Endothelial cell of umbilical vein (primary cell): ENCODE measurements at regions not wholly inside any gene's neighbourhood (a gene's known extent, or its start where the extent isn't known, plus 50 kb on each side); places are given as distances from the start of the nearest gene placed in this dataset.

Source experiments
- BruUV-seq: library from RNA; stranded (reverse); fragments of 400-500 nt; replicated peaks from 2 replicates; lab custom pipeline; 2021; lab: Mats Ljungman, UMichigan
- CTCF ChIA-PET: fragments of 300-600, 350-600 bp; sonication (Branson Sonifier 250); formaldehyde crosslinking; loops from one replicate; lab custom pipeline; 2021; ENCODE audit warnings: antibody characterized with exemption, inconsistent platforms; lab: Charles Lee
- POLR2A ChIA-PET: fragments of 300-600, 350-600 bp; sonication (Branson Sonifier 250); formaldehyde crosslinking; loops from one replicate; lab custom pipeline; 2021; ENCODE audit warnings: antibody characterized with exemption, inconsistent platforms; lab: Charles Lee
- DNase-seq: peaks from one replicate; pipeline ENCODE4 v3.0.0-alpha.2; 2011; ENCODE audit warnings: low read depth, low spot score
- FAIRE-seq: peaks from 2 replicates; lab custom pipeline; 2011; peaks lifted over from hg19 to GRCh38; lab: Jason Lieb, UNC
- H2AFZ ChIP-seq: 2 replicates; pipeline ENCODE4 v1.6.0; 2012; ENCODE audit warnings: low read depth, low read length, control low read depth, inconsistent platforms
- H3K27ac ChIP-seq: 2 replicates; pipeline ENCODE4 v1.5.1; 2011; ENCODE audit warnings: low read depth, mild to moderate bottlenecking, control low read depth, low read length, moderate library complexity; ENCODE audit not compliant: insufficient read depth
- H3K27me3 ChIP-seq, 2 experiments: 2 replicates each; pipeline versions ENCODE4 v1.6.0 to v1.6.1; 2011; ENCODE audit warnings: low read length in 2 of 2, mixed read lengths in 1 of 2; ENCODE audit not compliant: control insufficient read depth in 2 of 2, insufficient read depth in 2 of 2
- H3K36me3 ChIP-seq, 2 experiments: 2 replicates in 1 of 2; 3 replicates in 1 of 2; pipeline ENCODE4 v1.5.1; 2011; ENCODE audit warnings: low read length in 2 of 2, mild to moderate bottlenecking in 1 of 2, moderate library complexity in 1 of 2; ENCODE audit not compliant: control insufficient read depth in 2 of 2, insufficient read depth in 2 of 2; ENCODE audit errors: extremely low read depth in 1 of 2
- H3K4me1 ChIP-seq: 3 replicates; pipeline ENCODE4 v1.5.1; 2011; ENCODE audit warnings: mild to moderate bottlenecking, low read length; ENCODE audit not compliant: control insufficient read depth, insufficient read depth; ENCODE audit errors: extremely low read depth
- H3K4me2 ChIP-seq: 2 replicates; pipeline ENCODE4 v1.6.1; 2011; ENCODE audit warnings: low read length, control low read depth, mixed read lengths; ENCODE audit not compliant: insufficient read depth
- H3K4me3 ChIP-seq, 3 experiments: fragments of 200-600 bp in 1 of 3; sonication (generic), shearing (Covaris generic) in 1 of 3; replicated peaks in 1 of 3; 2 replicates each; pipeline ENCODE4 v1.5.1; 2011 to 2016; ENCODE audit warnings: control low read depth in 3 of 3, low read length in 3 of 3, mild to moderate bottlenecking in 2 of 3, inconsistent platforms in 1 of 3, low read depth in 1 of 3, moderate library complexity in 1 of 3; ENCODE audit not compliant: insufficient read depth in 1 of 3
- H3K79me2 ChIP-seq: 2 replicates; pipeline ENCODE4 v1.6.0; 2012; ENCODE audit warnings: low read length, inconsistent platforms; ENCODE audit not compliant: control insufficient read depth, insufficient read depth
- H3K9ac ChIP-seq: replicated peaks from 2 replicates; pipeline ENCODE3; 2011; ENCODE audit warnings: low read length, control low read depth; ENCODE audit not compliant: insufficient read depth; ENCODE audit errors: extremely low read depth
- H3K9me1 ChIP-seq: replicated peaks from 3 replicates; pipeline ENCODE4 v1.6.0; 2011; ENCODE audit warnings: mild to moderate bottlenecking, low read length; ENCODE audit not compliant: control insufficient read depth, insufficient read depth; ENCODE audit errors: extremely low read depth
- H3K9me3 ChIP-seq: replicated peaks from 2 replicates; pipeline ENCODE4 v1.5.1; 2012; ENCODE audit warnings: low read length, inconsistent platforms; ENCODE audit not compliant: control insufficient read depth, insufficient read depth
- H4K20me1 ChIP-seq: replicated peaks from 2 replicates; pipeline ENCODE3; 2011; ENCODE audit warnings: mild to moderate bottlenecking, low read length; ENCODE audit not compliant: control insufficient read depth, insufficient read depth; ENCODE audit errors: extremely low read depth
- CTCF ChIP-seq, 2 donors: IDR thresholded peaks; 1 replicate in 1 of 2; 2 replicates in 1 of 2; pipeline ENCODE4 v1.5.1; 2011; ENCODE audit warnings: low read length in 2 of 2, mild to moderate bottlenecking in 2 of 2, moderate library complexity in 2 of 2, control low read depth in 1 of 2, inconsistent platforms in 1 of 2, low read depth in 1 of 2; ENCODE audit not compliant: insufficient read depth in 1 of 2; ENCODE audit errors: extremely low read depth in 1 of 2
- EZH2 ChIP-seq: IDR thresholded peaks from 2 replicates; pipeline ENCODE4 v1.6.1; 2012; ENCODE audit warnings: borderline replicate concordance, low read depth, mild to moderate bottlenecking, moderate library complexity, low read length, inconsistent platforms; ENCODE audit not compliant: severe bottlenecking
- FOS ChIP-seq: IDR thresholded peaks from 2 replicates; pipeline ENCODE4 v1.6.1; 2011; ENCODE audit warnings: mild to moderate bottlenecking, low read length, moderate library complexity, borderline replicate concordance; ENCODE audit not compliant: insufficient read depth
- GATA2 ChIP-seq: IDR thresholded peaks from 2 replicates; pipeline ENCODE4 v1.7.0; 2011; ENCODE audit warnings: low read depth, mild to moderate bottlenecking, moderate library complexity, mixed read lengths, low read length; ENCODE audit not compliant: insufficient read length, insufficient read depth
- JUN ChIP-seq: IDR thresholded peaks from 2 replicates; pipeline ENCODE4 v1.6.1; 2011; ENCODE audit warnings: borderline replicate concordance, low read depth; ENCODE audit not compliant: insufficient read length, insufficient read depth
- MAX ChIP-seq: IDR thresholded peaks from 2 replicates; pipeline ENCODE4 v1.6.1; 2011; ENCODE audit not compliant: insufficient read depth, insufficient read length
- MYC ChIP-seq: IDR thresholded peaks from one replicate; pipeline ENCODE4 v1.6.1; 2011; ENCODE audit warnings: mild to moderate bottlenecking, low read depth, low read length
- POLR2A ChIP-seq: IDR thresholded peaks from 2 replicates; pipeline ENCODE4 v1.6.1; 2012; ENCODE audit warnings: low read depth, mild to moderate bottlenecking, control low read depth, low read length
- POLR2AphosphoS5 ChIP-seq: IDR thresholded peaks from 2 replicates; pipeline ENCODE4 v1.6.1; 2012; ENCODE audit warnings: low read depth, mild to moderate bottlenecking, control low read depth, low read length, moderate library complexity; ENCODE audit not compliant: insufficient read depth
- dilution Hi-C: fragments of 300-500 bp; cut with MboI; formaldehyde crosslinking; loops from one replicate; pipeline ENCODE4 v1.15.0; 2019; ENCODE audit warnings: low sequenced_read_pairs; ENCODE audit not compliant: extremely low pct_ligation_motif_present
- intact Hi-C: fragments of 100-400 bp; cut with micrococcal nuclease; formaldehyde crosslinking; loops from one replicate; pipeline ENCODE4 v1.10.0; 2022

GRCh38 chr11:23314162-23314561 is 453.9 kb upstream of the CCDC179 start:
- peak overlapping the region; percentile 67 for H3K4me2 ChIP-seq
- peak; percentile 76 for FAIRE-seq
- no peak overlapping the region for H3K4me3 ChIP-seq
- BruUV-seq: no TSS peak
- CTCF ChIA-PET: interaction anchor here (0.8 to 1.1 kb wide), 4 partner anchors 19 to 201 kb away, joined by 3 read pairs; no protein-coding TSS in a partner anchor
- H3K4me1 ChIP-seq: peaks cover 28% of the 10 kb centered on the region
- intact Hi-C loops (loop anchor here (1.0 kb wide), 1 partner anchor 109 kb away; no protein-coding TSS in a partner anchor), dilution Hi-C loops (no loop called here)
- no peaks in the 10 kb centered on the region for H3K9me1 ChIP-seq
- H3K27me3 ChIP-seq: no peaks in the 10 kb centered on the region
- peak overlapping the region; percentile 5 for H3K27ac ChIP-seq
- no peak overlapping the region for H3K9ac ChIP-seq
- TF ChIP-seq GATA2 (peak; percentile 90), EZH2 (no peak)
- POLR2A ChIA-PET: no interaction called here
- no peaks in the 10 kb centered on the region for H3K9me3 ChIP-seq
- no peak overlapping the region for H2AFZ ChIP-seq
- H3K79me2 ChIP-seq: no peaks in the 10 kb centered on the region
- H3K36me3 ChIP-seq: no peaks in the 10 kb centered on the region
- DNase-seq: peak; percentile 87
- H4K20me1 ChIP-seq: no peaks in the 10 kb centered on the region

- Histone ChIP-seq H3K36me3 (no peaks in the 10 kb centered on the region), H3K4me3 (no peak overlapping the region)
- no peak for FAIRE-seq
Observed at GRCh38 chr11:23315286-23315685, 455.0 kb upstream of the CCDC179 start.

More at GRCh38 chr11:23315286-23315685, 455.0 kb upstream of the CCDC179 start:
- Histone ChIP-seq H2AFZ (no peak overlapping the region), H3K9me3 (no peaks in the 10 kb centered on the region), H3K4me2 (no peak overlapping the region), H3K9me1 (no peaks in the 10 kb centered on the region), H4K20me1 (no peaks in the 10 kb centered on the region), H3K27ac (no peak overlapping the region), H3K79me2 (no peaks in the 10 kb centered on the region), H3K27me3 (no peaks in the 10 kb centered on the region), H3K9ac (no peak overlapping the region), H3K4me1 (peaks cover 28% of the 10 kb centered on the region)
- dilution Hi-C loops: no loop called here
- no TSS peak for BruUV-seq
- ChIA-PET POLR2A (no interaction called here), CTCF (interaction anchor here (1.0 kb wide), 1 partner anchor 10 kb away, joined by 3 read pairs; no protein-coding TSS in a partner anchor)
- DNase-seq: no peak
- no peak for TF ChIP-seq CTCF (IDR thresholded peaks at IDR 0.05; ENCODE audit: extremely low read depth in 1 of 2, insufficient read depth in 1 of 2, low read depth in 1 of 2, low read length in 2 of 2)
- TF ChIP-seq POLR2A: no peak
- no peak for TF ChIP-seq POLR2AphosphoS5
- no peak for TF ChIP-seq FOS
- no peak for TF ChIP-seq GATA2
- TF ChIP-seq MYC: no peak
- TF ChIP-seq MAX: no peak
- TF ChIP-seq JUN: no peak
- TF ChIP-seq EZH2: no peak
- intact Hi-C loops: no loop called here
